Thoracic aorta (tissue), 2 donors: ENCODE measurements at regions not wholly inside any gene's neighbourhood (a gene's known extent, or its start where the extent isn't known, plus 50 kb on each side); places are given as distances from the start of the nearest gene placed in this dataset.

Experiments
- ATAC-seq: fragments of 150-250 bp; one replicate; pipeline ENCODE4 v1.8.0; 2017; ENCODE audit warnings: low read depth; ENCODE audit not compliant: insufficient number of reproducible peaks, low FRiP score
- DNase-seq: peaks from one replicate; pipeline ENCODE4 v3.0.0-alpha.2; 2020; ENCODE audit warnings: low spot score
- H3K27ac ChIP-seq, 2 donors: fragments of 200-600 bp; sonication (generic); 1 replicate in 1 of 2; 2 replicates in 1 of 2; pipeline ENCODE4 v1.5.1; 2016; ENCODE audit warnings: mild to moderate bottlenecking in 2 of 2, moderate library complexity in 2 of 2
- H3K27me3 ChIP-seq: fragments of 200-600 bp; sonication (generic); replicated peaks from 2 replicates; pipeline ENCODE4 v1.6.0; 2016; ENCODE audit warnings: mild to moderate bottlenecking; ENCODE audit not compliant: insufficient read depth
- H3K36me3 ChIP-seq: fragments of 200-600 bp; sonication (generic); one replicate; pipeline ENCODE4 v1.5.1; 2016
- H3K4me1 ChIP-seq, 2 donors: fragments of 200-600 bp; sonication (generic); 1 replicate in 1 of 2; 2 replicates in 1 of 2; pipeline versions ENCODE4 v1.5.1 to v1.6.0; 2016; ENCODE audit warnings: low read depth in 2 of 2, mild to moderate bottlenecking in 1 of 2; ENCODE audit not compliant: control insufficient read depth in 1 of 2
- H3K4me3 ChIP-seq: fragments of 200-600 bp; sonication (generic); 2 replicates; pipeline ENCODE4 v1.5.1; 2016; ENCODE audit warnings: mild to moderate bottlenecking
- H3K9me3 ChIP-seq: fragments of 200-600 bp; sonication (generic); 2 replicates; pipeline ENCODE4 v1.5.1; 2016
- CTCF ChIP-seq: fragments of 200-600 bp; sonication (generic); IDR thresholded peaks from one replicate; pipeline ENCODE4 v1.5.1; 2019; ENCODE audit warnings: antibody characterized with exemption

GRCh38 chr20:60313614-60314013, 355.4 kb downstream of the CDH26 start:
- Histone ChIP-seq H3K4me1 (no peaks in the 10 kb centered on the region), H3K36me3 (no peaks in the 10 kb centered on the region), H3K4me3 (no peak overlapping the region), H3K27me3 (no peaks in the 10 kb centered on the region), H3K27ac (no peak overlapping the region), H3K9me3 (no peaks in the 10 kb centered on the region)
- no peak for ATAC-seq
- no peak for DNase-seq
- no peak for TF ChIP-seq CTCF

DNA sequence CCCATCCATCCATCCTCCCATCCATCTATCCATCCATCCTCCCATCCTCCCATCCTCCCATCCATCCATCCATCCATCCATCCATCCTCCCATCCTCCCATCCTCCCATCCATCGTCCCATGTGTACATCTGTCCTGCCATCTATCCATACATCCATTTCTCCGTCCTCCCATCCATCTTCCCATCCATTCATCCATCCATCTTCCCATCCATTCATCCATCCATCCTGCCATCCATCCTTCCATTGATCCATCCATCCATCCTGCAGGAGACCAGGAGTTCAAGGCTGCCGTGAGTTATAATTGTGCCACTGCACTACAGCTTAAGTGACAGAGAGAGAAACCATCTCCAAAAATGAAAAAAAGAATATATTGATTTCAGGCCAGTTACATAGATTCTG, 356.5 kb downstream of the CDH26 start:
- Histone ChIP-seq H3K9me3 (no peaks in the 10 kb centered on the region), H3K27ac (no peak overlapping the region), H3K4me3 (no peak overlapping the region), H3K27me3 (no peaks in the 10 kb centered on the region), H3K4me1 (no peaks in the 10 kb centered on the region), H3K36me3 (no peaks in the 10 kb centered on the region)
- ATAC-seq (no peak), DNase-seq (no peak)
- no peak for TF ChIP-seq CTCF

DNA sequence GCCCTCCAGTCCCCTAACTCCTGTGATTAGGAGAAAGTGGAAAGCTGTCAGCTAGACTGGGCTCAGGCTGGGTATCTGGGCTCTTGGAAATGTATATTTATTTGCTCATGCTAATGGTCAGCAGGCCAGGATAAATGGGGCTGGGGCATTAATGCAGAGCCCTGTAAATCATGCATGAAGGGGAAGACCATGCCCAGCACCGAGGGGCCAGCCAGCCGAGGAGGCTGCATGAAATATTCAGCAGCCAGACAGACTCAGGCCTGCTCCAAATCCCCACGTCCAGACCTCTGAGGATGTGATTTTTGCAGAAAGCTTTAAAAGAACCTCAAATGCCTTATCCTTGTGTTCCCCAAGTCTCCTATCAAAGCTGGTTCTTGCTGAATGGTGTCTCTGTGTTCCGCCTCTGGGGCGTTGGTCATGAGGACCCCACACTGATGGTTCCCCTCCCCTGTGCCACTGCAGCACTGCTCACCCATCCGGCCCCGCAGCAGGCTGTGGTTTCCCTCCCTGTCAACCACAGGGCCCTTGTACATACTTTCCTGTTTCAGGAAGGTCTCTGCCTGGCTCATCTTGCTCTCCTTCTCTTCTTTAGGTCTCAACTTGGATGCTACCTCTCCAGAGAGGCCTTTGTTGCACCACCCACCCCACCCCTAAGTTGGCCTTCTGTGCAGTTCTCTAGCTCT, 358.4 kb downstream of the CDH26 start:
- no peak overlapping the region for H3K4me3 ChIP-seq
- TF ChIP-seq CTCF: no peak
- no peaks in the 10 kb centered on the region for H3K27me3 ChIP-seq

GRCh38 chr20:60317401-60317800, 359.2 kb downstream of the CDH26 start:
- TF ChIP-seq CTCF: no peak
- H3K4me1 ChIP-seq: no peaks in the 10 kb centered on the region
- H3K27me3 ChIP-seq: no peaks in the 10 kb centered on the region
- DNase-seq (no peak), ATAC-seq (no peak)
- no peak overlapping the region for H3K4me3 ChIP-seq
- no peaks in the 10 kb centered on the region for H3K9me3 ChIP-seq
- H3K36me3 ChIP-seq: no peaks in the 10 kb centered on the region
- no peak overlapping the region for H3K27ac ChIP-seq

More for the DNA sequence above, 358.4 kb downstream of the CDH26 start:
- Histone ChIP-seq H3K27ac (no peak overlapping the region), H3K4me1 (no peaks in the 10 kb centered on the region), H3K36me3 (no peaks in the 10 kb centered on the region), H3K9me3 (no peaks in the 10 kb centered on the region)
- no peak for DNase-seq
- no peak for ATAC-seq

GRCh38 chr20:60321601-60322000, 363.4 kb downstream of the CDH26 start:
- Histone ChIP-seq H3K4me1 (no peaks in the 10 kb centered on the region), H3K36me3 (no peaks in the 10 kb centered on the region), H3K27me3 (no peaks in the 10 kb centered on the region), H3K4me3 (no peak overlapping the region), H3K9me3 (no peaks in the 10 kb centered on the region), H3K27ac (no peak overlapping the region)
- TF ChIP-seq CTCF: no peak
- DNase-seq: no peak
- no peak for ATAC-seq
